ENCODE measurements at regions not wholly inside any gene's neighbourhood (a gene's known extent, or its start where the extent isn't known, plus 50 kb on each side); places are given as distances from the start of the nearest gene placed in this dataset.

GRCh38 chrX:138240266-138240665 lies 471.3 kb downstream of the FGF13 start:
- TF ChIP-seq CTCF (conservative IDR thresholded peaks at IDR 0.05; ENCODE audit: low read length), result no peak
- no peak for TF ChIP-seq EZH2phosphoT487 (IDR thresholded peaks at IDR 0.05; ENCODE audit: borderline replicate concordance)
